H9 (cell line): ENCODE measurements at regions not wholly inside any gene's neighbourhood (a gene's known extent, or its start where the extent isn't known, plus 50 kb on each side); places are given as distances from the start of the nearest gene placed in this dataset.

ENCODE experiments used
- DNase-seq: peaks from one replicate; pipeline ENCODE4 v3.0.0-alpha.2; 2017
- H2AFZ ChIP-seq: one replicate; pipeline ENCODE4 v1.6.1; 2013; ENCODE audit warnings: mild to moderate bottlenecking, low read length, control low read depth, moderate library complexity
- H2AK5ac ChIP-seq: 2 replicates; pipeline ENCODE4 v1.6.1; 2013; ENCODE audit warnings: low read length, control low read depth, mixed read lengths; ENCODE audit not compliant: insufficient read length
- H2BK120ac ChIP-seq: one replicate; pipeline ENCODE4 v1.6.1; 2013; ENCODE audit warnings: low read depth, mild to moderate bottlenecking, low read length, control low read depth, inconsistent platforms; ENCODE audit not compliant: poor library complexity, severe bottlenecking
- H2BK12ac ChIP-seq: 2 replicates; pipeline ENCODE4 v1.6.1; 2013; ENCODE audit warnings: low read length, control low read depth, mixed read lengths, low read depth; ENCODE audit not compliant: insufficient read length
- H2BK15ac ChIP-seq: 2 replicates; pipeline ENCODE4 v1.6.1; 2013; ENCODE audit warnings: low read depth, low read length, control low read depth
- H2BK20ac ChIP-seq: one replicate; pipeline ENCODE4 v1.6.1; 2013; ENCODE audit warnings: low read depth, mild to moderate bottlenecking, low read length, control low read depth, inconsistent platforms; ENCODE audit not compliant: poor library complexity, severe bottlenecking
- H2BK5ac ChIP-seq: 2 replicates; pipeline ENCODE4 v1.6.1; 2013; ENCODE audit warnings: low read length, control low read depth, mixed read lengths; ENCODE audit not compliant: insufficient read length
- H3K14ac ChIP-seq: 2 replicates; pipeline ENCODE4 v1.6.1; 2013; ENCODE audit warnings: low read length, control low read depth; ENCODE audit not compliant: insufficient read depth
- H3K18ac ChIP-seq: 2 replicates; pipeline ENCODE4 v1.6.1; 2013; ENCODE audit warnings: low read depth, mild to moderate bottlenecking, mixed read lengths, low read length, control low read depth; ENCODE audit not compliant: insufficient read length
- H3K23ac ChIP-seq: 2 replicates; pipeline ENCODE4 v1.6.1; 2013; ENCODE audit warnings: low read length, control low read depth, mixed read lengths, low read depth; ENCODE audit not compliant: insufficient read length
- H3K23me2 ChIP-seq: 2 replicates; pipeline ENCODE4 v1.6.1; 2013; ENCODE audit warnings: low read depth, mild to moderate bottlenecking, mixed read lengths, low read length, control low read depth; ENCODE audit not compliant: insufficient read length, poor library complexity, severe bottlenecking
- H3K27ac ChIP-seq: 2 replicates; pipeline ENCODE4 v1.5.1; 2013; ENCODE audit warnings: low read length, control low read depth, mixed read lengths, low read depth; ENCODE audit not compliant: insufficient read length
- H3K27me3 ChIP-seq: 2 replicates; pipeline ENCODE4 v1.6.1; 2013; ENCODE audit warnings: low read length, control low read depth, inconsistent platforms; ENCODE audit not compliant: insufficient read depth
- H3K4ac ChIP-seq: 2 replicates; pipeline ENCODE4 v1.6.1; 2013; ENCODE audit warnings: low read depth, mild to moderate bottlenecking, control low read depth, inconsistent platforms, low read length, moderate library complexity
- H3K4me1 ChIP-seq: 2 replicates; pipeline ENCODE4 v1.6.1; 2013; ENCODE audit warnings: low read length, control low read depth, inconsistent platforms; ENCODE audit not compliant: insufficient read depth
- H3K4me2 ChIP-seq: 2 replicates; pipeline ENCODE4 v1.6.1; 2013; ENCODE audit warnings: low read length, control low read depth, mixed read lengths; ENCODE audit not compliant: insufficient read length, insufficient read depth
- H3K56ac ChIP-seq: 2 replicates; pipeline ENCODE4 v1.6.1; 2013; ENCODE audit warnings: low read depth, mild to moderate bottlenecking, mixed read lengths, low read length, control low read depth; ENCODE audit not compliant: insufficient read length
- H3K79me1 ChIP-seq: 2 replicates; pipeline ENCODE4 v1.6.1; 2013; ENCODE audit warnings: low read depth, mild to moderate bottlenecking, moderate library complexity, low read length, control low read depth, inconsistent platforms; ENCODE audit not compliant: insufficient read depth, poor library complexity, severe bottlenecking
- H3K79me2 ChIP-seq: 2 replicates; pipeline ENCODE4 v1.6.1; 2013; ENCODE audit warnings: low read length, control low read depth, inconsistent platforms; ENCODE audit not compliant: insufficient read depth
- H3K9ac ChIP-seq: 2 replicates; pipeline ENCODE4 v1.6.1; 2013; ENCODE audit warnings: low read length, control low read depth, mixed read lengths; ENCODE audit not compliant: insufficient read length; ENCODE audit errors: extremely low read depth
- H3K9me3 ChIP-seq: one replicate; pipeline ENCODE4 v1.6.1; 2013; ENCODE audit warnings: low read depth, low read length, inconsistent platforms; ENCODE audit not compliant: control insufficient read depth
- H3T11ph ChIP-seq: one replicate; pipeline ENCODE4 v1.6.1; 2013; ENCODE audit warnings: mild to moderate bottlenecking, low read length, control low read depth, inconsistent platforms
- H4K20me1 ChIP-seq: one replicate; pipeline ENCODE4 v1.6.1; 2013; ENCODE audit not compliant: control insufficient read depth, insufficient read length, insufficient read depth
- H4K5ac ChIP-seq: 2 replicates; pipeline ENCODE4 v1.6.1; 2013; ENCODE audit warnings: low read depth, mild to moderate bottlenecking, mixed read lengths, low read length, control low read depth; ENCODE audit not compliant: insufficient read length
- H4K8ac ChIP-seq: replicated peaks from 2 replicates; pipeline ENCODE4 v1.6.1; 2013; ENCODE audit warnings: low read length, control low read depth, mixed read lengths, low read depth; ENCODE audit not compliant: insufficient read length
- H4K91ac ChIP-seq: 2 replicates; pipeline ENCODE4 v1.6.1; 2013; ENCODE audit warnings: low read depth, mild to moderate bottlenecking, moderate library complexity, mixed read lengths, low read length, control low read depth; ENCODE audit not compliant: insufficient read length
- H3K27ac Mint-ChIP-seq, 3 experiments: 2 replicates in 2 of 3; 3 replicates in 1 of 3; pipeline ENCODE4 v1.8.0; 2020 to 2021; ENCODE audit warnings: mixed read lengths in 3 of 3, mild to moderate bottlenecking in 1 of 3, moderate library complexity in 1 of 3
- H3K27me3 Mint-ChIP-seq: 2 replicates; pipeline ENCODE4 v1.8.0; 2021; ENCODE audit warnings: low read depth, mild to moderate bottlenecking, moderate library complexity, mixed read lengths
- H3K36me3 Mint-ChIP-seq, 3 experiments: 2 replicates in 2 of 3; 3 replicates in 1 of 3; pipeline ENCODE4 v1.8.0; 2020 to 2021; ENCODE audit warnings: low read depth in 3 of 3, mixed read lengths in 3 of 3; ENCODE audit not compliant: insufficient read depth in 1 of 3
- H3K4me1 Mint-ChIP-seq, 2 experiments: 2 replicates each; pipeline ENCODE4 v1.8.0; 2020; ENCODE audit warnings: mixed read lengths in 2 of 2
- H3K4me3 Mint-ChIP-seq, 2 experiments: 2 replicates in 1 of 2; 3 replicates in 1 of 2; pipeline ENCODE4 v1.8.0; 2020 to 2021; ENCODE audit warnings: mild to moderate bottlenecking in 2 of 2, mixed read lengths in 2 of 2, moderate library complexity in 1 of 2
- H3K9me3 Mint-ChIP-seq, 2 experiments: 2 replicates in 1 of 2; 3 replicates in 1 of 2; pipeline ENCODE4 v1.8.0; 2020; ENCODE audit warnings: mild to moderate bottlenecking in 2 of 2, mixed read lengths in 2 of 2, moderate library complexity in 1 of 2
- WGBS: extraction: QIAGEN DNeasy Blood & Tissue Kit; methylation state at CpG from one replicate; pipeline ENCODE4 v1.1.7; 2013; ENCODE audit warnings: missing lambda C conversion rate, low lambda C conversion rate, mixed read lengths; ENCODE audit not compliant: insufficient read length; ENCODE audit errors: extremely low coverage; 5-methylcytosine and 5-hydroxymethylcytosine counted together
- TF ChIP-seq, protein P1 (sequence below): fragments of 200-600 bp; sonication (generic); conservative IDR thresholded peaks from 3 replicates; pipeline ENCODE4 v1.8.0; 2021; ENCODE audit warnings: antibody characterized with exemption, mild to moderate bottlenecking

DNA sequence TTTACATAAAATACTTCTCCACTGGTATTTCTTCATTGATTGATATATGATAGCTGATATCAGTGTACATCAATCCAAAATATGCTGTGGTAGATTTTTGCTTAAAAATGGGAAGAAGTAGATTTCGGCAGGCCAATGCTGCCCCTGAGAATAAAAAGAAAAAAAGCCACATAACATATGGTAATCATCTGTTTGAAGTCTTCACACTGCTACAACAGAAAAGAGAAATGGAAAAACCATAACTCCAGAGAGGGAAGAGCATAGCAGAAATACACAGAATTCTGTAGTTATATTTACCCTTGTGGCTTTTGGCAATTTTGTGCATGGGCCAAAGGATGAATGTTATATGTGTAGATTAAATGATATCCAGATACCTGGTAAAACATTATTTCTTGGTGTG, 143.1 kb upstream of the KCNMB2 start:
- H3K79me1 ChIP-seq = no peaks in the 10 kb centered on the region
- no peaks in the 10 kb centered on the region for H4K20me1 ChIP-seq
- no peaks in the 10 kb centered on the region for H3K23me2 ChIP-seq
- H3T11ph ChIP-seq = no peak overlapping the region
- H2AK5ac ChIP-seq = no peak overlapping the region
- H2BK120ac ChIP-seq = no peak overlapping the region
- H2BK15ac ChIP-seq = no peak overlapping the region
- H2AFZ ChIP-seq = no peak overlapping the region
- H3K4ac ChIP-seq = no peak overlapping the region
- no peak overlapping the region for H4K91ac ChIP-seq
- peaks cover 2% of the 10 kb centered on the region; the same call in 1 of the 2 replicates for H3K4me1 ChIP-seq
- TF ChIP-seq, protein P1, sequence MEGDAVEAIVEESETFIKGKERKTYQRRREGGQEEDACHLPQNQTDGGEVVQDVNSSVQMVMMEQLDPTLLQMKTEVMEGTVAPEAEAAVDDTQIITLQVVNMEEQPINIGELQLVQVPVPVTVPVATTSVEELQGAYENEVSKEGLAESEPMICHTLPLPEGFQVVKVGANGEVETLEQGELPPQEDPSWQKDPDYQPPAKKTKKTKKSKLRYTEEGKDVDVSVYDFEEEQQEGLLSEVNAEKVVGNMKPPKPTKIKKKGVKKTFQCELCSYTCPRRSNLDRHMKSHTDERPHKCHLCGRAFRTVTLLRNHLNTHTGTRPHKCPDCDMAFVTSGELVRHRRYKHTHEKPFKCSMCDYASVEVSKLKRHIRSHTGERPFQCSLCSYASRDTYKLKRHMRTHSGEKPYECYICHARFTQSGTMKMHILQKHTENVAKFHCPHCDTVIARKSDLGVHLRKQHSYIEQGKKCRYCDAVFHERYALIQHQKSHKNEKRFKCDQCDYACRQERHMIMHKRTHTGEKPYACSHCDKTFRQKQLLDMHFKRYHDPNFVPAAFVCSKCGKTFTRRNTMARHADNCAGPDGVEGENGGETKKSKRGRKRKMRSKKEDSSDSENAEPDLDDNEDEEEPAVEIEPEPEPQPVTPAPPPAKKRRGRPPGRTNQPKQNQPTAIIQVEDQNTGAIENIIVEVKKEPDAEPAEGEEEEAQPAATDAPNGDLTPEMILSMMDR = no peak
- no peak for DNase-seq
- H3K27ac ChIP-seq = no peak overlapping the region
- no peak overlapping the region for H3K23ac ChIP-seq
- H2BK20ac ChIP-seq = no peak overlapping the region
- H3K56ac ChIP-seq = no peak overlapping the region
- H2BK12ac ChIP-seq = no peak overlapping the region
- Mint-ChIP-seq H3K27ac (no peak overlapping the region), H3K36me3 (no peaks in the 10 kb centered on the region), H3K27me3 (no peaks in the 10 kb centered on the region), H3K4me1 (peaks cover 3 to 6% of the 10 kb centered on the region in 2 experiments), H3K4me3 (no peak overlapping the region), H3K9me3 (no peaks in the 10 kb centered on the region)
- no peak overlapping the region for H3K4me2 ChIP-seq
- no peak overlapping the region for H3K14ac ChIP-seq
- no peaks in the 10 kb centered on the region for H3K9me3 ChIP-seq
- WGBS = no CpG with 5 or more reads among the region's 1 CpG
- no peaks in the 10 kb centered on the region for H3K79me2 ChIP-seq
- H3K18ac ChIP-seq = no peak overlapping the region
- no peak overlapping the region for H2BK5ac ChIP-seq
- H3K27me3 ChIP-seq = no peaks in the 10 kb centered on the region
- H4K5ac ChIP-seq = no peak overlapping the region
- no peak overlapping the region for H4K8ac ChIP-seq
- H3K9ac ChIP-seq = no peak overlapping the region
